K562 (cell line): ENCODE measurements at regions not wholly inside any gene's neighbourhood (a gene's known extent, or its start where the extent isn't known, plus 50 kb on each side); places are given as distances from the start of the nearest gene placed in this dataset.
"Not testable (repeated sequence)": the region's sequence is repeated elsewhere in the genome, so short reads cannot be mapped to it uniquely, and the experiment has no call there.

ENCODE experiments used
- ATF7 ChIP-seq: fragments of 450-650 bp; IDR thresholded peaks from 2 replicates; pipeline ENCODE4 v1.7.1; 2014; ENCODE audit warnings: mild to moderate bottlenecking, moderate library complexity
- CREB5 ChIP-seq: fragments of 250-450 bp; sonication (Bioruptor Pico); IDR thresholded peaks from 2 replicates; pipeline ENCODE4 v1.5.0; 2020; ENCODE audit warnings: mild to moderate bottlenecking
- GABPA ChIP-seq: fragments of 200-800 bp; sonication (Bioruptor generic); conservative IDR thresholded peaks from 2 replicates; pipeline ENCODE4 v1.6.1; 2016; ENCODE audit warnings: low read depth, missing genetic modification characterization, missing compliant biosample characterization
- KLF16 ChIP-seq: IDR thresholded peaks from 2 replicates; pipeline ENCODE4 v1.6.1; 2016; ENCODE audit warnings: antibody characterized with exemption
- PATZ1 ChIP-seq: fragments of 250-450 bp; sonication (Bioruptor Pico); IDR thresholded peaks from 2 replicates; pipeline ENCODE4 v1.5.0; 2020; ENCODE audit warnings: mild to moderate bottlenecking, borderline replicate concordance
- SP2 ChIP-seq: IDR thresholded peaks from 2 replicates; pipeline ENCODE4 v1.6.1; 2011; ENCODE audit warnings: mild to moderate bottlenecking, low read depth, low read length, moderate library complexity; ENCODE audit not compliant: poor library complexity, severe bottlenecking; ENCODE audit errors: extremely low read depth
- ZBTB11 ChIP-seq, 3 experiments: fragments of 200-800 bp in 1 of 3; fragments of 250-450 bp in 1 of 3; fragments of 450-650 bp in 1 of 3; sonication (Bioruptor Pico) in 1 of 3; sonication (Bioruptor generic) in 1 of 3; formaldehyde crosslinking in 1 of 3; IDR thresholded peaks; 2 replicates each; pipeline versions ENCODE4 v1.6.1 to v1.8.0; 2016 to 2022; ENCODE audit warnings: mild to moderate bottlenecking in 2 of 3, missing genetic modification characterization in 2 of 3, missing compliant biosample characterization in 1 of 3, moderate library complexity in 1 of 3
- ZNF644 ChIP-seq: fragments of 200-800 bp; sonication (Bioruptor generic); IDR thresholded peaks from 2 replicates; pipeline ENCODE4 v1.6.1; 2016; ENCODE audit warnings: low read depth, missing genetic modification characterization, missing compliant biosample characterization
- ZNF766 ChIP-seq: fragments of 200-800 bp; sonication (Bioruptor generic); conservative IDR thresholded peaks from 2 replicates; pipeline ENCODE4 v1.6.1; 2016; ENCODE audit warnings: missing genetic modification characterization, missing compliant biosample characterization
- TF ChIP-seq, protein P1 (sequence below), 3 experiments: IDR thresholded peaks in 2 of 3; conservative IDR thresholded peaks in 1 of 3; 2 replicates each; pipeline ENCODE4 v1.5.1; 2011 to 2012; ENCODE audit warnings: low read length in 3 of 3, mild to moderate bottlenecking in 3 of 3, control low read depth in 2 of 3, improper control_type of control experiment in 1 of 3, inconsistent platforms in 1 of 3, low read depth in 1 of 3, mixed read lengths in 1 of 3, moderate library complexity in 1 of 3; ENCODE audit not compliant: insufficient read depth in 2 of 3

DNA sequence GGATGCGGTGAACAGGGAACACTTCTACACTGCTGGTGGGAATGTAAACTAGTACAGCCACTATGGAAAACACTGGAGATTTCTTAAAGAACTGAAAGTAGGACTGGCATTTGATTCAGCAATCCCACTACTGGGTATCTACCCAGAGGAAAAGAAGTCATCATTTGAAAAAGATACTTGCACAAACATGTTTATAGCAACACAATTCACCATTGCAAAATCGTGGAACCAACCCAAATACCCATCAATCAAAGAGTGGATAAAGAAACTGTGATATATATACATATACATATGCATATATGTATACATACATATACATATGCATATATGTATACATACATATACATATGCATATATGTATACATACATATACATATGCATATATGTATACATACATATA lies 682.0 kb downstream of the RFPL4B start:
- not testable (repeated sequence) for TF ChIP-seq ZNF644 (tag); ATF7; KLF16; ZNF766 (CRISPR knock-in tag); SP2; CREB5 (CRISPR knock-in tag); ZBTB11 (CRISPR knock-in tag; IDR thresholded peaks at IDR 0.05); PATZ1; GABPA (tag)
- TF ChIP-seq, protein P1, sequence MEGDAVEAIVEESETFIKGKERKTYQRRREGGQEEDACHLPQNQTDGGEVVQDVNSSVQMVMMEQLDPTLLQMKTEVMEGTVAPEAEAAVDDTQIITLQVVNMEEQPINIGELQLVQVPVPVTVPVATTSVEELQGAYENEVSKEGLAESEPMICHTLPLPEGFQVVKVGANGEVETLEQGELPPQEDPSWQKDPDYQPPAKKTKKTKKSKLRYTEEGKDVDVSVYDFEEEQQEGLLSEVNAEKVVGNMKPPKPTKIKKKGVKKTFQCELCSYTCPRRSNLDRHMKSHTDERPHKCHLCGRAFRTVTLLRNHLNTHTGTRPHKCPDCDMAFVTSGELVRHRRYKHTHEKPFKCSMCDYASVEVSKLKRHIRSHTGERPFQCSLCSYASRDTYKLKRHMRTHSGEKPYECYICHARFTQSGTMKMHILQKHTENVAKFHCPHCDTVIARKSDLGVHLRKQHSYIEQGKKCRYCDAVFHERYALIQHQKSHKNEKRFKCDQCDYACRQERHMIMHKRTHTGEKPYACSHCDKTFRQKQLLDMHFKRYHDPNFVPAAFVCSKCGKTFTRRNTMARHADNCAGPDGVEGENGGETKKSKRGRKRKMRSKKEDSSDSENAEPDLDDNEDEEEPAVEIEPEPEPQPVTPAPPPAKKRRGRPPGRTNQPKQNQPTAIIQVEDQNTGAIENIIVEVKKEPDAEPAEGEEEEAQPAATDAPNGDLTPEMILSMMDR (IDR thresholded peaks at IDR 0.05 in 2 of 3, conservative IDR thresholded peaks at IDR 0.05 in 1 of 3; ENCODE audit: insufficient read depth in 2 of 3, low read depth in 1 of 3, low read length in 3 of 3) = not testable (repeated sequence)
